ENCODE measurements at regions not wholly inside any gene's neighbourhood (a gene's known extent, or its start where the extent isn't known, plus 50 kb on each side); places are given as distances from the start of the nearest gene placed in this dataset.
A peak's percentile ranks its signal among the peaks of the same experiment; 100 is the strongest.

DNA sequence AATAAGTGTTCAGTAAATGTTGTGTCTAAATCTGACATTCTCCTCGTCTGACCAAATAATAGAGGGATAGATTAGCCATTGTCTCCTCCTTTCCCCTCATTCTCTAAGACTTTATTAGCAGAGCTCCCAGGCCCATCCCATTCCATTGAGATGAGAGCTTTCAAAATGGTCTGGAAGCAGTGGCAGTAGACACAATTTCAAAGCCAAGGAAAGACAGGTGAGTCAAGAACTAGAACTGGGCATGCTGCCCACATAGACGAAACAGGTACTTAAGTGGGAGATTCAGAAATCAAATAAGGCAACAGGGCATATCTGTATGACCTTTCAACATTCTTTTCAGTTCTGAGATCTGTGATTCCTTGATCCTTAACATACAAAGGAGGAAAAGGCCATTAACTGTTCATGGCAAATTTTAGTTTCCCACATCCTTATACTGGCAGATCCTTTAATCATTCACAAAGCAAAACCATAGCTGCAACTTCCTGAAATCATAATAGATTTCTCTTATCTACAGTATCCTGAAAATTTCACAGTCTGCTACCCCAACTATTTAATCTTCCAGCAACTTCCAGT, 96.6 kb upstream of the KCNA4 start:
- no peak for DNase-seq (ENCODE audit: low read depth)
- TF ChIP-seq MYC (IDR thresholded peaks at IDR 0.05; ENCODE audit: low read depth, low read length): no peak
- TF ChIP-seq POLR2A (IDR thresholded peaks at IDR 0.05; ENCODE audit: extremely low read depth, insufficient read length): no peak
- no peak for TF ChIP-seq CTCF (IDR thresholded peaks at IDR 0.05; ENCODE audit: low read depth, low read length)
- no peak for TF ChIP-seq MAX (IDR thresholded peaks at IDR 0.05; ENCODE audit: low read depth, low read length)
- no peak overlapping the region for H3K4me3 ChIP-seq (ENCODE audit: low read depth, low read length)

GRCh38 chr11:30116512-30116911, 99.7 kb upstream of the KCNA4 start:
- DNase-seq (ENCODE audit: low read depth): no peak
- no peak for TF ChIP-seq MAX (IDR thresholded peaks at IDR 0.05; ENCODE audit: low read depth, low read length)
- no peak for TF ChIP-seq MYC (IDR thresholded peaks at IDR 0.05; ENCODE audit: low read depth, low read length)
- no peak for TF ChIP-seq POLR2A (IDR thresholded peaks at IDR 0.05; ENCODE audit: extremely low read depth, insufficient read length)
- no peak for TF ChIP-seq CTCF (IDR thresholded peaks at IDR 0.05; ENCODE audit: low read depth, low read length)
- no peak overlapping the region for H3K4me3 ChIP-seq (ENCODE audit: low read depth, low read length)

GRCh38 chr11:30120045-30120589, 103.3 kb upstream of the KCNA4 start:
- no peak overlapping the region for H3K4me3 ChIP-seq (ENCODE audit: low read depth, low read length)
- DNase-seq (ENCODE audit: low read depth): no peak
- TF ChIP-seq CTCF (IDR thresholded peaks at IDR 0.05; ENCODE audit: low read depth, low read length) (no peak), MAX (IDR thresholded peaks at IDR 0.05; ENCODE audit: low read depth, low read length) (no peak), POLR2A (IDR thresholded peaks at IDR 0.05; ENCODE audit: extremely low read depth, insufficient read length) (no peak), MYC (IDR thresholded peaks at IDR 0.05; ENCODE audit: low read depth, low read length) (no peak)

GRCh38 chr11:30125456-30125855, 105.4 kb upstream of the FSHB start:
- no peak overlapping the region for H3K4me3 ChIP-seq (ENCODE audit: low read depth, low read length)
- TF ChIP-seq CTCF (IDR thresholded peaks at IDR 0.05; ENCODE audit: low read depth, low read length) (no peak), MYC (IDR thresholded peaks at IDR 0.05; ENCODE audit: low read depth, low read length) (no peak), POLR2A (IDR thresholded peaks at IDR 0.05; ENCODE audit: extremely low read depth, insufficient read length) (no peak), MAX (IDR thresholded peaks at IDR 0.05; ENCODE audit: low read depth, low read length) (no peak)
- DNase-seq (ENCODE audit: low read depth): no peak

- H3K4me3 ChIP-seq (ENCODE audit: low read depth, low read length): no peak overlapping the region
- no peak for TF ChIP-seq MYC (IDR thresholded peaks at IDR 0.05; ENCODE audit: low read depth, low read length)
- no peak for TF ChIP-seq MAX (IDR thresholded peaks at IDR 0.05; ENCODE audit: low read depth, low read length)
- TF ChIP-seq CTCF (IDR thresholded peaks at IDR 0.05; ENCODE audit: low read depth, low read length): peak; percentile 62
- no peak for TF ChIP-seq POLR2A (IDR thresholded peaks at IDR 0.05; ENCODE audit: extremely low read depth, insufficient read length)
- DNase-seq (ENCODE audit: low read depth): peak; percentile 26
Observed at GRCh38 chr11:30128269-30128932, 102.4 kb upstream of the FSHB start.
